Cardiac fibroblast (primary cell): ENCODE measurements at regions not wholly inside any gene's neighbourhood (a gene's known extent, or its start where the extent isn't known, plus 50 kb on each side); places are given as distances from the start of the nearest gene placed in this dataset.

Source experiments
- DNase-seq, 2 donors: peaks; one replicate each; pipeline versions ENCODE4 v3.0.0 to v3.0.0-alpha.2; 2010; ENCODE audit warnings: low read depth in 2 of 2
- H3K4me3 ChIP-seq, 2 donors: replicated peaks in 1 of 2; 1 replicate in 1 of 2; 2 replicates in 1 of 2; pipeline ENCODE4 v1.5.1; 2011; ENCODE audit warnings: low read depth in 2 of 2, low read length in 2 of 2, mild to moderate bottlenecking in 2 of 2, moderate library complexity in 1 of 2
- TF ChIP-seq, protein P1 (sequence below): IDR thresholded peaks from one replicate; pipeline ENCODE4 v1.5.1; 2011; ENCODE audit warnings: low read depth, mild to moderate bottlenecking, low read length, inconsistent platforms

DNA sequence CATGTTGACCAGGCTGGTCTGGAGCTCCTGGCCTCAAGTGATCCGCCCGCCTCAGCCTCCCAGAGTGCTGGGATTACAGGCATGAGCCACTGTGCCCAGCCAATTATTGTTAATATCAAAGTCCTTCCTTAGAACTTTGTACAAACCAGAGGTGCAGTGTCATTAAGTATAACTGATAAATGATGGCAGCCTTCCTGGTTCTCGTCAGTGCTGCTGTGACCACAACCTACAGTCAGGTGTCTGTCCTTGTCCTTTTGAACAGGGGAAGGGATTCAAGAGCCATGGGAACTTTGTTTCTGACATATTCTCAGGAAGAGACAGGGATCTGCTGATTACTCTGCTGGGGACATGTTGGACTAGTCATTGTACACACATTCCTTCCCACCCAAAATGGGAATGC, 103.2 kb upstream of the TIAM2 start:
- no peak for DNase-seq
- TF ChIP-seq, protein P1, sequence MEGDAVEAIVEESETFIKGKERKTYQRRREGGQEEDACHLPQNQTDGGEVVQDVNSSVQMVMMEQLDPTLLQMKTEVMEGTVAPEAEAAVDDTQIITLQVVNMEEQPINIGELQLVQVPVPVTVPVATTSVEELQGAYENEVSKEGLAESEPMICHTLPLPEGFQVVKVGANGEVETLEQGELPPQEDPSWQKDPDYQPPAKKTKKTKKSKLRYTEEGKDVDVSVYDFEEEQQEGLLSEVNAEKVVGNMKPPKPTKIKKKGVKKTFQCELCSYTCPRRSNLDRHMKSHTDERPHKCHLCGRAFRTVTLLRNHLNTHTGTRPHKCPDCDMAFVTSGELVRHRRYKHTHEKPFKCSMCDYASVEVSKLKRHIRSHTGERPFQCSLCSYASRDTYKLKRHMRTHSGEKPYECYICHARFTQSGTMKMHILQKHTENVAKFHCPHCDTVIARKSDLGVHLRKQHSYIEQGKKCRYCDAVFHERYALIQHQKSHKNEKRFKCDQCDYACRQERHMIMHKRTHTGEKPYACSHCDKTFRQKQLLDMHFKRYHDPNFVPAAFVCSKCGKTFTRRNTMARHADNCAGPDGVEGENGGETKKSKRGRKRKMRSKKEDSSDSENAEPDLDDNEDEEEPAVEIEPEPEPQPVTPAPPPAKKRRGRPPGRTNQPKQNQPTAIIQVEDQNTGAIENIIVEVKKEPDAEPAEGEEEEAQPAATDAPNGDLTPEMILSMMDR = no peak
- no peak overlapping the region for H3K4me3 ChIP-seq

GRCh38 chr6:154893917-154894316, 101.2 kb upstream of the TIAM2 start:
- H3K4me3 ChIP-seq = no peak overlapping the region
- TF ChIP-seq, protein P1 = no peak
- DNase-seq = peak in 1 of 2 donors; percentile 20

- no peak overlapping the region for H3K4me3 ChIP-seq
- no peak for DNase-seq
- TF ChIP-seq, protein P1 = no peak
Measured at GRCh38 chr6:154894902-154895301, 100.2 kb upstream of the TIAM2 start.

- no peak for DNase-seq
- TF ChIP-seq, protein P1 = no peak
- no peak overlapping the region for H3K4me3 ChIP-seq
Measured at GRCh38 chr6:154895841-154896240, 99.3 kb upstream of the TIAM2 start.

- no peak overlapping the region for H3K4me3 ChIP-seq
- TF ChIP-seq, protein P1 = no peak
- DNase-seq = no peak
Measured at GRCh38 chr6:154898821-154899220, 96.3 kb upstream of the TIAM2 start.

- H3K4me3 ChIP-seq = no peak overlapping the region
- TF ChIP-seq, protein P1 = no peak
- DNase-seq = no peak
Measured at GRCh38 chr6:154899824-154900463, 95.2 kb upstream of the TIAM2 start.
